Testis (tissue), 2 donors: ENCODE measurements at regions not wholly inside any gene's neighbourhood (a gene's known extent, or its start where the extent isn't known, plus 50 kb on each side); places are given as distances from the start of the nearest gene placed in this dataset.

Experiments used
- POLR2A ChIP-seq: fragments of 450-650 bp; IDR thresholded peaks from one replicate; pipeline ENCODE4 v1.6.1; 2017; ENCODE audit warnings: antibody characterized with exemption, mild to moderate bottlenecking, moderate library complexity
- TF ChIP-seq, protein P1 (sequence below), 3 experiments: fragments of 450-650 bp in 2 of 3; fragments of 200-600 bp in 1 of 3; sonication (generic) in 1 of 3; IDR thresholded peaks; one replicate each; pipeline ENCODE4 v1.5.1; 2016 to 2019; ENCODE audit warnings: antibody characterized with exemption in 3 of 3, mild to moderate bottlenecking in 2 of 3, moderate library complexity in 1 of 3

DNA sequence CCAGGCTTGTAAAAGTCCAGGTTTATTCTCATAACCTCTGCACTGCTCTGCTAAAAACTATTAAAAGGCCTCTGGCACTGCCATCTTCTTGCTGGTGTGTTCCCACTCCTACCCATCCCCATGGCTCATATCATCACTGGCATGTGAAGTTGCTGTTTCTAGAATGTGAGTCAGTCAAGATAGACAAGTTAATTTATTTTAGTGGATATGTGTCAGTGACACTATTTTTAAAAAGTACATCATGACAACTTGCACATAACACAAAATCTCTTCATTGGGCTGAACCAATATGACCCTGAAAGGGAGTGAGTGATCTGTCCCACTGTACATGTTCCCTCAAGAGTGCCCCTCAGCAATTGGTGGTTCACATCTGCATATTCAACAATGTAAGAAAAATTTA, 299.7 kb downstream of the NFIB start:
- TF ChIP-seq, protein P1, sequence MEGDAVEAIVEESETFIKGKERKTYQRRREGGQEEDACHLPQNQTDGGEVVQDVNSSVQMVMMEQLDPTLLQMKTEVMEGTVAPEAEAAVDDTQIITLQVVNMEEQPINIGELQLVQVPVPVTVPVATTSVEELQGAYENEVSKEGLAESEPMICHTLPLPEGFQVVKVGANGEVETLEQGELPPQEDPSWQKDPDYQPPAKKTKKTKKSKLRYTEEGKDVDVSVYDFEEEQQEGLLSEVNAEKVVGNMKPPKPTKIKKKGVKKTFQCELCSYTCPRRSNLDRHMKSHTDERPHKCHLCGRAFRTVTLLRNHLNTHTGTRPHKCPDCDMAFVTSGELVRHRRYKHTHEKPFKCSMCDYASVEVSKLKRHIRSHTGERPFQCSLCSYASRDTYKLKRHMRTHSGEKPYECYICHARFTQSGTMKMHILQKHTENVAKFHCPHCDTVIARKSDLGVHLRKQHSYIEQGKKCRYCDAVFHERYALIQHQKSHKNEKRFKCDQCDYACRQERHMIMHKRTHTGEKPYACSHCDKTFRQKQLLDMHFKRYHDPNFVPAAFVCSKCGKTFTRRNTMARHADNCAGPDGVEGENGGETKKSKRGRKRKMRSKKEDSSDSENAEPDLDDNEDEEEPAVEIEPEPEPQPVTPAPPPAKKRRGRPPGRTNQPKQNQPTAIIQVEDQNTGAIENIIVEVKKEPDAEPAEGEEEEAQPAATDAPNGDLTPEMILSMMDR (IDR thresholded peaks at IDR 0.05) = no peak
- TF ChIP-seq POLR2A = no peak
